ENCODE measurements at regions not wholly inside any gene's neighbourhood (a gene's known extent, or its start where the extent isn't known, plus 50 kb on each side); places are given as distances from the start of the nearest gene placed in this dataset.

DNA sequence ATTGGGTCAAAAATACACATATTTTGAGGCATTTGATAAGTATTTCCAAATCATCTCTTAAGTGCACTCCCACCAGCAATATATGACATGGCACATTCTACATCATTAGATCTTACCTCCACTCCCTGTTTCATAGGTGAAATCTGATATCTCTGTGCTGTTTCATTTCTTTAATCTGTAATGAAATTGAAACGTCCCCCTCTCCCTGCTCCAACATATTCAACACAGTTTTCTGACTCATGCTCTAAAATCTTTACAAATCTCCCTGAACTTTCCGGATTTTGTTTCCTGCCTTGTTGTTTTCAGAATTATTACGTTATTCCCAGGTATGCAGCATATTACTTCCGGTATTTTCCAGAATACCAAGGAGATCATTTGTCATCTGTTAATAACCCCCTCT is 66.1 kb upstream of the AKT3 start:
- no peak for DNase-seq (ENCODE audit: low read depth)

DNA sequence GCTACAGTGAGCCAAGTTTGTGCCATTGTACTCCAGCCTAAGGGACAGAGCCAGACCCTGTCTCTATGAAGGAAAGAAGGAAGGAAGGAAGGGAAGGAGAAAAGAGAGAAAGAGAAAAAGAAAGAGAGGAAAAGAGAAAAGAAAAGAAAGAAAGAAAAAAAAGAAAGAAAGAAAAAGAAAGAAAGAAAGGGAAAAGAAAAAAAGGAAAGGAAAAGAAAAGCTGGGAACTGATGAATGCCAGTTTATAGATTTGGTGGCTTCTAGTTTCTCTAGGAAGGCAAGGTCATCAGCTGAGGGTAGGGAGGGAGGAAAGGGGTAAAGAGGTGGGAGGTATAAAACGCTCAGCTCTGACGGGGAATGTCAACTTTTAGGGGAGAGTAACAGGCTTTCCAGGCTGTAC is 62.3 kb upstream of the AKT3 start:
- DNase-seq (ENCODE audit: low read depth): no peak

DNA sequence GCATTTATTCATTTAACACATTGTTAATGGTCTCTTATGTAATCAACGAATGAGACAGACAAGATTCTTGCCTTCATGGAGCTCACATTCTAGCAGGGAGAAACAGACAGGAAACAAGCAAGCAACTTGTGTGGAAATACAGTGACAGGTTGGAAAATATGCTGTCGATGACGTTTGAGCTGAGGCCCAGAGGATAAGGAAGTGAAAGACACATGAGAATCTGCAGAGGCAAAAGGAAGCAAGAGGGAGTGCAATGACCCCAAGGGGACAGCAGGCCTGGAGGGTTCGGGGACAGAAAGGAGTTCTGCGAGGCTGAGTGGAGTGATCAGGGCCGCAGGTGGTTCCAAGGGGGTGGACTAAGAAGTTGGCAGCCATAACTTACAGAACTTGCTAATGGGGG is 60.6 kb upstream of the AKT3 start:
- DNase-seq (ENCODE audit: low read depth): no peak

DNA sequence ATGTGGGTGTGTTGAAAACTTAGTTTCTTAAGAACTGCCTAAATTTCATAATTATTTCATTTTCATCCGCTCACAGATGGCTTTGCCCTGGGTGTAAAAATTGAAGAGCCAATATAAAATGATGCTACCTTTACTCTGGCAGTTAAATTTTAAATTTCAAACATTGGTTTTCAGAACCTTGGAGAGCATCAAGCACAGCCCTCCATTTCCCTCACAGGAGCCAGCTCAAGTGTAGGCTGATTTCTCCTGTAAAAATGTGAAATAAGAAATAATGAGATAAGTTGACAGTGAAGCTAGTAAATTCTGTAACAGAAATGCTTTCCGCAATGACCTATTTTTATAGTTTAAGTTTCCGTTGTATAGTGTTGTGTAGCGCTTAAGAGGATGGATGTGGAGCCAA is 53.9 kb upstream of the AKT3 start:
- no peak for DNase-seq (ENCODE audit: low read depth)

DNA sequence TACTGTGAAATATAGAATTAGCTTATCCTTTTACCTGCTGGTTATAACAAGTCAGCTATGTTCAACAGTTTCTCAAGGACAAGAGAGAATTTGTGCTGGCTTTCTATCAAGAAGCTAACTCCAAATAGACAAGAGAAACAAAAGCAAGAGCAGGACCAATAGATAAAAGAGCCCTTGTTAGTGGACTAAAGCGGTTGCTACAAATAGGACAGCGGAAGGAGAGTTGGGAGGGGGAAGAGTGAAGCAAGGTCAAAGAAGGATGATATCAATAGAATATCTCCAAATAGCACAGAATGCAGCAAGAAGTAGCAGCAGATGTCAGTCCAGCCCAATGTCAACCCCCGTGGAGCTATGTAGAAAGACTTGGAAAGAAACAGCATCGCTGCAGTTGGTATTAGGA is 53.0 kb upstream of the AKT3 start:
- no peak for DNase-seq (ENCODE audit: low read depth)

DNA sequence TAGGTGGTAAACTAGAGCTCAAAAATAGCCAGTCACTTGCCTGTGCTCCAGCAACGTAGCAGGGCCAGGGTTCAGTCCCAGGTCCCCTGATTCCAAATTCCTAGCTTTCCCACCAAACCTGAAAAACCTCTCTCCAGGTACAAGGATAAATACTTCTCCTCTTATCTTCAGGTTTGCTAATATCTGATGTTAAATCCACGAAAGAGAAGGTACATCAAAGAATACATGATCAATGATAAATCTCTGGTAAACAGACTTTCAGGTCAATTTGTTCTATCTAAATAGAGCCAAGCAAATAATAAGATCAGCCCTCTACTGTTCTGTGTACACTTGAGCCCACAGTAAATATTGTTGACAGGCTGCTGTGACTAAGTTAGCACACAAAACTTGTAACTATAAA is 52.1 kb upstream of the AKT3 start:
- DNase-seq (ENCODE audit: low read depth): no peak

All from CMK (cell line).